ENCODE measurements at regions not wholly inside any gene's neighbourhood (a gene's known extent, or its start where the extent isn't known, plus 50 kb on each side); places are given as distances from the start of the nearest gene placed in this dataset.

- TF ChIP-seq, protein P1, sequence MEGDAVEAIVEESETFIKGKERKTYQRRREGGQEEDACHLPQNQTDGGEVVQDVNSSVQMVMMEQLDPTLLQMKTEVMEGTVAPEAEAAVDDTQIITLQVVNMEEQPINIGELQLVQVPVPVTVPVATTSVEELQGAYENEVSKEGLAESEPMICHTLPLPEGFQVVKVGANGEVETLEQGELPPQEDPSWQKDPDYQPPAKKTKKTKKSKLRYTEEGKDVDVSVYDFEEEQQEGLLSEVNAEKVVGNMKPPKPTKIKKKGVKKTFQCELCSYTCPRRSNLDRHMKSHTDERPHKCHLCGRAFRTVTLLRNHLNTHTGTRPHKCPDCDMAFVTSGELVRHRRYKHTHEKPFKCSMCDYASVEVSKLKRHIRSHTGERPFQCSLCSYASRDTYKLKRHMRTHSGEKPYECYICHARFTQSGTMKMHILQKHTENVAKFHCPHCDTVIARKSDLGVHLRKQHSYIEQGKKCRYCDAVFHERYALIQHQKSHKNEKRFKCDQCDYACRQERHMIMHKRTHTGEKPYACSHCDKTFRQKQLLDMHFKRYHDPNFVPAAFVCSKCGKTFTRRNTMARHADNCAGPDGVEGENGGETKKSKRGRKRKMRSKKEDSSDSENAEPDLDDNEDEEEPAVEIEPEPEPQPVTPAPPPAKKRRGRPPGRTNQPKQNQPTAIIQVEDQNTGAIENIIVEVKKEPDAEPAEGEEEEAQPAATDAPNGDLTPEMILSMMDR (IDR thresholded peaks at IDR 0.05) = no peak
- no peak for TF ChIP-seq POLR2AphosphoS5 (IDR thresholded peaks at IDR 0.05)
- no peak for TF ChIP-seq POLR2A (IDR thresholded peaks at IDR 0.05)
Measured at GRCh38 chr3:87968668-87969067, 90.1 kb downstream of the CGGBP1 start.

All from gastroesophageal sphincter (tissue), 3 donors.